HG03378 (cell line): ENCODE measurements at regions not wholly inside any gene's neighbourhood (a gene's known extent, or its start where the extent isn't known, plus 50 kb on each side); places are given as distances from the start of the nearest gene placed in this dataset.

Experiments
- ATAC-seq: cut with Tn5 transposase; IDR thresholded peaks from one replicate; pipeline ENCODE4 v1.9.1; 2021; ENCODE audit warnings: mild to moderate bottlenecking, moderate library complexity; ENCODE audit not compliant: unreplicated experiment

DNA sequence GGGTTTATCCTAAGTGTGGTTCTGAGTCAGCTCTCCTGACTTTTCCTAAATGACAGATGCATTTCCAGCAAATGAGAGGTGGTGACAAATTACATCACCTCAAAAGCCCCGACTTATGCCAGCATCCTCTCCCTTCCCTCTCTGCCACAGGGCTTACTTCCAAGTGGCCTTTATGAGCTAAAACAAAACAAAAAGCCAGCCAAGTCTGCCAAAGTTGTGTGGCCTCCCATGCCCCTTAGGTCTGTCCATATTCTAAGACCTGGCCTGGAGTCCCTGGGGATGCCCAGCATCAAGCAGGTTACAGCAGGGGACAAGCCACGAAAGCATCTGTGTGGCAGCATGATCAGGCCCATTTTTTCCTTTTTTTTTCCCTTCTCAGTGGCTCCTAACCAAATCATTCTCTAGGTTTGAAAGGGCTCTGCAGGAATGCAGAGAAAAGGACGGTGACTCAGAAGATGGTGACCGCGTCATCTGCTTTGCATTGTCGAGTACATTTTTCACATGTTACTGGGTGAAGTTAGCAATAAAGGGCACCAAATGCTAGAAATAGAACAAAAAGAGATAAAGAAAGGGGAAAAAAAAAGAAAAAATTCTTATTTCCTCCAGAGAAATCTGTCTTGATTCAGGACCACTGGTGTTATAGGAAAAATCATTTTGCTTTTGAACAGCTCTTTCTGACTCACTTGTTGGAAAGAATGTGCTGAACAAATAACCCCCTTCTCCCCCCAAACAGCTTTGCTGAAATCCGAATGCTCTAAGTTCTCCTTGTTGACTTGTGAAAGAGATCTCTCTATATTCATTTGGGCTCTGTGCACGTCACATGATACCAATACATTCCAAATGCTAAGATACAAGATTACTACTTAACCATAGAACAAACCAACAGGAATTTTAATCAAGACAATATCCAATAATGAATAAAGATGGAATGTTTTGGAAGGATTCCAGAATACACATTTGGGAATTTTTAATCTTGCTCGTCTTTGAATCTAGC lies 178.7 kb downstream of the EN1 start:
- no peak for ATAC-seq

DNA sequence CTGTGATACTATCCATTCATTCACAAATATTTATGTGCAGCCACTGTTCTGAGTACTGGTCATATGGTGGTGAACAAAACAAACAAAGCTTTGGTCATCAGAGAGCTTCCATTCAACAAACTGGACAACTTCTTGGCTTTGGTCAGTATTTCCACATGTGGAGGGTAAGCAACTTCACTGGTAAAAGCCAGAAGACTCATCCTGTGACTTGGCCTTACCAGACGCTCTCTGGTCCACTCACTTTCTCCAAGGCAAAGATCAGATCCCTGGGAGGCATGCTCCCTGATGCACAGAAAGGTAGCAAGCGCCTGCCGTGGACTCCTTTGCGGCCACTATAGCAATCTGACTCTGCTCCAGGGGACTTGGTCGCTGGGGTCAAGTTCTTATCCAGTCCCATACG lies 179.5 kb downstream of the EN1 start:
- ATAC-seq, result no peak

DNA sequence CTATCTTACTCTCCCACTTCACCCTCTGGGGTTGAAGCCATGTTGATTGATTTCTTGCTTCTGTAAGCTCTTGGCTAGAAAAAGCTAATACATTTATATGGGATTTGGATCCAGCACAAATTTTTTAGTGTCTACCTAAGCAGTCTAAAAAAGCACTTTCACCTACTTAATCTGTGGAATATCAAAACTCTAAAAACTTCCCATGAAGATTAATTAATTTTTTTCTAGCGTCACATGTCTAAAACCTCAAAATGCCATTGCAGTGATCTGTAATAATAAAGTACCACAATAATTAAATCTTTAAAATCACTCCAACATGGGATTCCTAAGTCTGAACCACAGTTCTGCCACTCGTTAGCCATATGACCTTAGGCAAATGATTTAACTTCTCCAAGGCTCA lies 180.1 kb downstream of the EN1 start:
- no peak for ATAC-seq

DNA sequence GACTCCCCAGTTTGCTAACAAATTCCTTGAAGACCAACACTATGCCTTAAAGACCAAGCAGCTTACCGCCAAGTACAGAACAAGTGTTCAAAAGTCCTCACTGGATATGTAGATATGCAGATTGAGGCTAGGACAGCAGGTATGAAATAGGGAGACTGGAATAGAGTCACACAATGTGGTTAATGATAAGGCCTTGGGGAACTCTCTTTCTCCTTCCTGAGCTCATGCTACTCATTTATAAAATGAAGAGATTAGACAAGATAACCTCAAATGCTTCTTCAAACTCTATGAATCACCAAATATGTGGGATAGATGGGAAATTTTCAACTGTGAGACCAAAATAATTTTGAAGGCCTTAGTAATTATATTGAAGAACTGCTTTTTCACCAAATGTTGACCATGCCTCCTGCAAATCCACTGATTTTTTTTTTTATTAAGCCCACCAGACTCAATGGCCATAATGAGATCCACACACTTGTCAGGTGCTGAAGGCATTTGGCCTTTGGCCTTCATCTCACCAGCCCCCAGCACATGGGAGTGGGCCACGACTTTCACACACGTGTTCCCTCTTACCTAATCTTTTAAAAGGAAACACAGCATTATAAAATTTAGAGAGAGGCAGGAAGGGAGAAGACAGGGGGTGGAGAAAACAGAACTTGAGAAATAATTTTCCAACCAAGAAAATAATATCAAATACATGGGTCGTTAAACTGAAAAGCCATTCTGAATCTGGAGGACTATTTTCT lies 181.5 kb downstream of the EN1 start:
- no peak for ATAC-seq

DNA sequence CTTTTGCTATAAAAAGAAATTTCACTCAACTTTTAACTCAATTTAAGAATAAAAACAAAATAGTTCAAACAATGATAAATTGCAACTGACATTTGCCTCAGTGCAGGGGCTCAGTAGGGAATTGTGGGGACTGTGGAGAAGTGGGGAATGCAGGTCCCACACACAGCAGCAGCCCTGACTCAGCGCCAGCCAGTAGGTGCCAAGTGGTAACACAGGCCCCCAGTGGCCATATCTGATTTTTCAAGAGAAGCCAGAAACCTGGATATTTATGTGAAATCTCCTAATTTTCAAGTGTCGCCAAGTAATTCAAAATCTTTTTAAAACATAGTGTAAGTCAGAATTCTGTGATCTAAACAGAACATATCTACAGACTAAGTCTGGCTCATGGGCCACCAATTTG lies 186.3 kb downstream of the EN1 start:
- ATAC-seq, result no peak

DNA sequence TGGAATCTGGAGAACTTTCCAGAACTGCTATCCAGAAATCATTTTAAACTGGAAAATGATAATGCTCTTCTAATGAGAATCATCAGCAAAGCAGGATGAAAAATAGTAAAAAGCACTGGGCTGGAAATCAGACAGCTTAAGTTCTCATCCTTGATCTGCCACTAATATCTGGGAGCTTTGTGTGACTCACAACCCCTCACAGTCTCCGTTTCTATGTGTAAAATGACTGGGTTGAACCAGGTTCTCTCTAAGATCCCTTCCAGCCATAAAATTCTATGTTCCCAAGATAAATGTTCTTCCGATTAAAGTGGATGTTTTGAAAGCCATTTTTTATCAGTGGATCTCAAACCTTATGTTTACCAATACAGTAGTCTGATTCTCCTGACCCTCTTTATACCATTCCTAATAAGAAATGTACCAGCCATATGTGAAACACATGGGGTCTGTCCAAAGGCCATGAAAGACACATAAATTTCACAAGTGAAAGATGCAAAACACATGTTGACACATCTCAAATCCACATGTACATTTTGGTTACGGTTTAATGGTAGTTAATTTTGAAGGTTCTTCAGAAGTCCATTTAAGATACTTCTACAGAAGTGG lies 188.8 kb downstream of the EN1 start:
- no peak for ATAC-seq

DNA sequence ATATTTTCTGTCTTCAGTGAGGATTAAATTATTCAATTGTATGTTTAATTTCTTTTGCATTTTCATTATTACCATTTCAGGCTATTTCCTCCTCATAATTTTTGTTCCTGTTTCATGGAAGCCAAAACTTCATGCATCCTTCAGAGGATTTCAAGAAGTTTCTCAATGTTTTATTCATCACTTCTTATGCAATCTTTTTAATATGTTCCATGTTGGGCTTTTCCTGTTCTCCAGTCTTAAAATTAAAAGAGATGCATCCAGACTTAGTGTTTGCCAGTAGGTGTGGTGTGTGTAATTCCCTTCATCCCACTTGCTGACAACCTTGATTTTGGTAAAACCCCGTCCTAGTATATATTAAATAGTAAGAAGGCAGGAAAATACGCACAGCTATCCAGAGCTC lies 190.0 kb downstream of the EN1 start:
- no peak for ATAC-seq

DNA sequence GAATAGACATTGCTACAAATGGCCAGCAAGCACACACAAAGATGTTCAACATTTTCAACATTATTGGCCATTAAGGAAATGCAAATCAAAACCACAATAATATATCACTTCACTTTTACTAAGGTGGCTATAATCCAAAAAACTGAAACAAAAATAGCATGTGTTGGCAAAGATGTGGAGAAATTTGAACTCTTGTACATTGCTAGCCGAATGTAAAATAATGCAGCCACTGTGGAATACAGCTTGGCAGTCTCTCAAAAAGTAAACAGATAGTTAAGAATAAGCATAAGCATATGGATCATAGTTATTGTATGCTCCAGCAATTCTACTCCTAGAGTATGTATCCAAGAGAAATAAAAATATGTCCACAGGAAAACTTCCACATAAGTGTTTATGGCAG lies 192.5 kb downstream of the EN1 start:
- ATAC-seq, result no peak

DNA sequence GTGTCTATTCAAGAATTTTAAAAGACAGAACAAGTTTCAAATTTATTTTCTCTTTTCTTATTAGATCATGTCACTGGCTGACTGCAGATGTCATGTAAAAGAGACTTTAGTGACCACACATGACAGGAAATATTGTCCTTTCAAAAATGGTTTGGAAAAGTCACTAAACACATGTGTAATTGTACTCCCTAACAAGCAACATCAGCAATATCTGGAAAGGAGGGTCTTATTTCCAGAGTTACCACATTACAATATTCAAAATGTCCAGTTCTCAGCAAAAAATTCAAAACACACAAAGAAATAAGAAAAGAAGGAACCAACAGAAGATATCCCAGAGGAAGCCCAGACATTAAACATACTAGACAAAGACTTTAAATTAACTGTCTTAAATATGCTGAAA lies 197.1 kb downstream of the EN1 start:
- no peak for ATAC-seq

DNA sequence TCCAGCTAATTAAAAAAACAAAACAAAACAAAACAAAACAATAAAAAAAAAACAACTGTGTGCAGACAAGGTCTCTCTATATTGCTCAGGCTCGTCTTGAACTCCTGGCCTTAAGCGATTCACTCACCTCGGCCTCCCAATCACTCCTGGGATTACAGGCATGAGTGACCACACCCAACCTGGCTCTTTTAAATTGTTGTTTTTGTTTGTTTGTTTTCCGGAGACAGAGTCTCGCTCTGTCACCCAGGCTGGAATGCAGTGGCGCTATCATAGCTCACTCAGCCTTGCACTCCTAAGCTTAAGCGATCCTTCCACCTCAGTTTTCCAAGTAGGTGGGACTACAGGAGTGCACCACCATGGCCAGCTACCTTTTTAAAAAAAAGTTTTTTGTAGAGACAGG lies 201.6 kb downstream of the EN1 start:
- no peak for ATAC-seq

DNA sequence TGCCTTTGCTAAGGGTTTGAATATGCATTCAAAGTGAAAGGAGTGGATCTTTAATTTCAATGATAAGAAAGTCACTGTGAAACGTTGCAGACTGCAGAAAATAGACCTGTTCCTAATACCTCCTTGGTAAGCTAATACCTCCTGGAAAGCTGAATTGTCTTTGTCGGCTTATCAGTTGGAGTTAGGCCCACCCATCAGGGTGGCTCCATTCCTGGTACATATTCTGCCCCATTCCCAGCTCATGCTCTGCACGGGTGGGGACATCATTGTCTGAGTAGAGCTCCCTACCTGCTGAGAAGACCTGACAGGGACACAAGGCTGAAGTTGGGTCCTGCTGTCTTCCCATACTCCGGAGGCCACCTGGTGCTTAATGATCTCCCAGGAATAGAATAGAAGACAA lies 203.3 kb downstream of the EN1 start:
- ATAC-seq, result no peak

DNA sequence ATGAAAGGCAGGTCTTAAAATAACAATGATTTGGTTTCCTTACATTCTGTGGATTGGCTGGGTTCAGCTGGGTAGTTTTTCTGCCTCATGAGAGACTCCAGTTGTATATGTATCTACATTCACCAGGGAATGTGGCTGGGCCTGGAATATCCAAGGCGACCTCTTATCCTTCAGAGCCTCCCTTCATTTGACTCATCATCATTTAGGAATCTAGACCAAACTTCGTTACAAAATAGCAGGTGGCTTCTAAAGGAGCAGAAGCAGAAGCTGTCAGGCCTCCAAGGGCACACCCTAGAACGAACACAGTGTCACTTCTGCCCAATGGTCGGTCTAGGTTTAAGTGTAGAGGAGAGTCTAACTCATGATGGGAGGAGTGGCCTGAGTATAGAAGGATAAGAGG lies 204.2 kb downstream of the EN1 start:
- no peak for ATAC-seq

DNA sequence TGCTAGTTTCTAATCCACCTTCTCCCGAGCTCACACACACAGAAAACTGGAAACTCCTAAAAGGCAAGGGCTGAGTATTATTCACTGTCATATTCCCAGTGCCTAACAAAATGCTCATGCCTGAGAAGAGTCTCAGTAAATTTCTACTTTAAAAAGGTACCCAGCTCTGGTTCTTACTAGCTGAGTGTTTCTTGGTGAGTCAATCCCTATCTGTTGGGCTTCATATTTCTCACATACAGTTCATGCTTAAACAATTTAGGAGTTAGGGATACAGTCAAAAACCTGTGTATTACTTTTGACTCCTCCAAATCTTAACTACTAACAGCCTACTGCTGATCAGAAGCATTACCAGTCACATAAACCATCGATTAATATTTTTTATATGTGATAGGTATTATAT lies 204.9 kb downstream of the EN1 start:
- no peak for ATAC-seq

DNA sequence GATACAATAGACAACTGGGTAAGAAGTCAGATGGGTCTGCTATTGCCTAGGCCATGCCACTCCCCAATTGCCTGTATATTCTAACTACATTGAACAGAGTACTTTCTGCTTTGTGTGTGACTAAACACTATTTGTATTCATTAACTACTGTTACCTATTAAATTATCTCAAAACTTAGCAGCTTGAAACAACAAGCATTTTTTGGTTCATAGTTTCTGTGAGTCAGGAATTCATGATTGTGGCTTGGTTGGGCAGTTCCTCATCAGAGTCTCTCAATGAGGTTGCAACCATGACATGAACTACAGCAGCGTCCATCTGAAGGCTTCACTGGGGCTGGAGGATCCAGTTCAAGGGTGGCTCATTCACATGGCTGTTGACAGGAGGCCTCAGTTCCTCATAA lies 205.7 kb downstream of the EN1 start:
- no peak for ATAC-seq

DNA sequence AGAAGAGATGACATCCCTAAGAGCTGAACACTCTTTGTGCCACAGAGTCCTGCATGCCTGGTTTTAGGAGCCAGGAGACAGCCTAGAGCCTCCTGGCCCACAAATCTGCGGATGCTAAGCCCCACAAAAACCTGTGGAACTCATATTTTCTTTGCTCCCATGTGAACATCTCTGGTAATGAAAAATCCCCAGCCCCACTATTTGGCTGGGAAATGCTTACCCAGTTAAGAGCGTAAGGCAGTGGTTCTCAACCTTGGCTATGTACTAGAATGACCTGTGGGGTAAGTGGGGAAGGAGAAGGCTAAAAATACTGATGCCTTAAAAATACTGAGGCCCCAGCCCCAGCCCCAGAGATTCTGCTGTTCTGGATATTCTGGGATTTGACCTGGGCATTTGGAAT lies 208.1 kb downstream of the EN1 start:
- no peak for ATAC-seq

DNA sequence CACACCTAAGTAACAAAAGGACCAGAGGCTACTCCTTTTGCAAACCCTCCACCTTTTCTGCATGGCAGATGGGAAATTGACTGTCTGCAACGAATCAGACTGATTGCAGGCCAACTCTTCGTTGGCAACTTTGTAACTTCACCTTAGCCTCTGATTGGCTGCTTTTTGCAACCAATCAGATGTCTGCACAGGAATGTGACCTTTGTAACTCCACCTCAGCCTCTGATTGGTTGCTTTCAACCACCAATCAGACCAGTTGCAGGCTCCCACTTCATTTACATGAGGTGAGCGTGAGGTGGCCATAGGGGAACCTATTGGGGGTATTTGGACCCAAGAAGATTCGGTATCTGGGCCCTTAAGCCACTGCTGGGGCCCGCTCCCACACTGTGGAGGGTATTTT lies 209.0 kb downstream of the EN1 start:
- no peak for ATAC-seq

DNA sequence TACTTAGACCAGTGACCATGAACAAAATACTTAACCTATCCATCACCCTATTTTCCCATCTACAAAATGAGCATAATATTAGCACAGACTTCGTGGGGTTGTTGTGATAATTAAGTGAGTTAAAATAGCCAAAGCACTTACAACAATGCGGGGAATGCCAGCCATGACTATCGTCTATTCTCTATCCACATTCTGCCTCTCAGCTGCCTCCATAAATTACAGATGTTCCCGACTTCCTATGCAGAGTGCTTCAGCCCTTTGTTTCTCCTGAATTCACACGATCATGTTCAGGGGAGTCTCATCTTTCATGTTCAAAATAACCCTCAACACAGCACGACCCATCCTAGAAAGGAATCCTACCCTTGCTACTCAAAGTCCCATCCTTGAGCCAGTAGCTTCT lies 211.6 kb downstream of the EN1 start:
- no peak for ATAC-seq

DNA sequence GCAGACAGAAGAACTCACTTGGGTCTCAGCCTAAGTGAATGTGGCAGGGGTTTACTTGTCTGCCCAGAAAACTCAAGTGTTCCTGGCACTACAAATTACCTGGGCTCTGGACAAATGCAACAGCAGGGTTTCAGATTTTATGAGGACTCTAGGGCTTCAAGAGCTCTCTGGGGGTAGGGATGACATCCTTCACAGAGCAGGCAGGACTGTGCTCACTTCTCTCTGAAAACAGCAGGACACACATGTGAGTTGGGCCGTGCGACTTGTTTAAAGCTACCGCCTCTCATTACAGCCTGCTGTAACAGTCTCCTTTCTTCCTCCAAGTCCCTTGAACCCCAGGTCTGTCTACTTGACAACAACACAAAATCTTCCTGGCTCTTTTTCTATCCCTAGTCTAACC lies 212.6 kb downstream of the EN1 start:
- no peak for ATAC-seq

DNA sequence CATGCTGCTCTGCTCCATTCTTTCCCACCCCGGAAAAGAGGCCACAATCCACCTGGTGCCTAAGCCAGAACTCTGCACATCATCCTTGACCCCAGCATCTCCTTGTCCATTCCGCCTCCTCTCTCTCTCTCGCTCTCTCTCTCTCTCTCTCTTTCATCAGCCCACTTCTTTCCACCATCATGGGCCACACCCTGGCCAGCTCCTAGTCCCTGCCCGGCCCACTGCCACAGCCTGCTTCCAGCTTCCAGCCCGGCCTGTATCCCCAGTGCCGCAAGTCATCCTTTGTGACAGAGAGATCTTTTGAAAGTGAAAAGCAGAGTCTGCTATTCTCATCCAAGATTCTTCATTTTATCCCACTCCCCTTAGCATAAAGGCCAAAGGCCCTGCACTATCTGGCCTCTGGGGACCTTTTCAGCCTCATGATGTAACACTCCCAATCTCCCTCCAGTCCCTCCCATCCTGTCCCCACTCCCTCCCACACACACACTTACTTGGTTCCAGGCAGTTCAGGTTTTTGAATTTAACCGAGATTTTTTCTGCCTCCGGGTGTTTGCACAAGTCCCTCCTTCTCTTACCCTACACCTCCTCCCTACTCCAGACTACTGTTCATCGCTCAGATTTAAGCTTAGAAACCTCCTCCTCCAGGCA lies 214.0 kb downstream of the EN1 start:
- ATAC-seq, result no peak

DNA sequence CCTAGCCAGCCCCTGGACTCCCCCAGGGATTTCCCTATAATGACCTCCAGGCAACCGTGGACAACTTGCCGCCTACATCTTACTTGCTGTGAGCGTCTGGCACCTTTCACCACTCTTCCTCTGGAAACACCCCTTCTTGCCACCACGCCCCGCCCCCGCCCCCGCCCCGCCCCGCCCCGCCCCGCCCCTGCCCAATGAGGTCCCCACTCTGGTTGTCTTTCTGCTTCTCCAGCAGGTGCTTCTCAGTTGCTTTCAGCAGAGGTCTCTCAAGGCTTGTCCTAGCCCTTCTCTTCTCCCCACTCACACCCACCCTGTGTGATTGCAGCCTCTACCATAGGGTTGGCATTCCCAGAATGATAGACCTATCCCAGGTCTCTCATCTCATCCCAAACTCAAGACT lies 214.5 kb downstream of the EN1 start:
- ATAC-seq, result no peak

DNA sequence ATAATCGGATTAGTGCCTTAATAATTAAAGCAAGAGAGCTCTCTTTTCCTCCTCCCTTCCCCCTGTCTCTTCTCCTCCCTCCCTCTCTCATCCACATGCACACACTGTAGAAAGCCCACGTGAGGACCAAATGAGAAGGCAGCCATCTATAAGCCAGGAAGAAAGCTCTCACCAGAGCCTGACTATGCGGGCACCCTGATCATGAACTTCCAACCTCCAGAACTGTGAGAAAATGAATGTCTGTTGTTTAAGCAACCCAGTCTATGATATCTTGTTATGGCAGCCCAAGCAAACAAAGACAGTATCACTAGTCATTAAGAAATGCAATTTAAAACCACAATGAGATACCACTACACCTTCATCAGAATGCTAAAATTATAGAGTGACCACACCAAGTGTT lies 220.3 kb downstream of the EN1 start:
- ATAC-seq, result no peak
